GM19468 (cell line): ENCODE measurements at regions not wholly inside any gene's neighbourhood (a gene's known extent, or its start where the extent isn't known, plus 50 kb on each side); places are given as distances from the start of the nearest gene placed in this dataset.

Source experiments
- ATAC-seq: cut with Tn5 transposase; IDR thresholded peaks from one replicate; pipeline ENCODE4 v1.9.1; 2021; ENCODE audit warnings: mild to moderate bottlenecking, moderate library complexity, moderate number of reproducible peaks; ENCODE audit not compliant: unreplicated experiment; ENCODE audit errors: extremely low read depth

DNA sequence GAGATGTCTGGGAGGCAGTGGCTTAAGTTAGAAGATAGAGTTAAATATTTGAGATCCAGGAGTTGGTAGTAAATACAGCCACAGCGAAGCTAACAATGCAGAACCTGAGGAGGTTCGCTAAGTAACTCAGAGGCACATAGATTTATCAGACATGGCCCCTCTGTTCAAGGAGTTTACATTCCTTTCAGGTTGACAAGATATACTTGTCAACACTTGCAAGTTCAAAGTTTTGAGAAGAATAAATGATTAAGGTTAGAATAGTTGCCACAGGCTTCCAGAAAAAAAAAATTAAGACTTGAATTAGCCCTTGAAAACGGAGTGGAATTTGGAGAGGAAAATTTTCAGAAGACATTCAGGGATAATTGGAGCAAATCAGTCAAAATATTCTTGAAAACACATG, 658.3 kb upstream of the WWC1 start:
- ATAC-seq: no peak

- ATAC-seq: no peak
These were observed 657.5 kb upstream of the WWC1 start for GRCh38 chr5:167633931-167634341.

- no peak for ATAC-seq
These were observed 657.0 kb upstream of the WWC1 start for GRCh38 chr5:167634432-167634831.

GRCh38 chr5:167638816-167639215, 652.6 kb upstream of the WWC1 start:
- no peak for ATAC-seq

- no peak for ATAC-seq
These were observed 652.2 kb upstream of the WWC1 start for GRCh38 chr5:167639273-167639672.

DNA sequence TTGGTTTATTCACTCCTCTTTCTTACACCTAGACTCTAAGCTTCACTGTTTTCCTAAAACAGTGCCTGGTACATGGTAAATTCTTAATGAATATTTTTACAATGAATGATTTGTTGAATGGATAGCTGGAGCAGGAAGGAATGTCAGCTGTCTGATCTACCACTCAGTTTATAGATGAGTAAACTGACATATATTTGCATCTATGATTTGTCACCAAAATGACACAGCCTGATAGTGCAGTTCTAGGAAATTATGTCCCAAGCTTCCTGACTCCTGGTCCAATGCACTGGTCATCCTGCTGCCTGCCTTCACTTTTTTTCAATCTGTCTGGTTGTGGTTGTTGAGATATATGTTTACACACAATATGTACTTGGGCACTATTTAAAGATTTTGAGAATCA, 651.7 kb upstream of the WWC1 start:
- no peak for ATAC-seq

GRCh38 chr5:167642181-167642580, 649.3 kb upstream of the WWC1 start:
- no peak for ATAC-seq

- no peak for ATAC-seq
These were observed 648.5 kb upstream of the WWC1 start for GRCh38 chr5:167642779-167643517.

DNA sequence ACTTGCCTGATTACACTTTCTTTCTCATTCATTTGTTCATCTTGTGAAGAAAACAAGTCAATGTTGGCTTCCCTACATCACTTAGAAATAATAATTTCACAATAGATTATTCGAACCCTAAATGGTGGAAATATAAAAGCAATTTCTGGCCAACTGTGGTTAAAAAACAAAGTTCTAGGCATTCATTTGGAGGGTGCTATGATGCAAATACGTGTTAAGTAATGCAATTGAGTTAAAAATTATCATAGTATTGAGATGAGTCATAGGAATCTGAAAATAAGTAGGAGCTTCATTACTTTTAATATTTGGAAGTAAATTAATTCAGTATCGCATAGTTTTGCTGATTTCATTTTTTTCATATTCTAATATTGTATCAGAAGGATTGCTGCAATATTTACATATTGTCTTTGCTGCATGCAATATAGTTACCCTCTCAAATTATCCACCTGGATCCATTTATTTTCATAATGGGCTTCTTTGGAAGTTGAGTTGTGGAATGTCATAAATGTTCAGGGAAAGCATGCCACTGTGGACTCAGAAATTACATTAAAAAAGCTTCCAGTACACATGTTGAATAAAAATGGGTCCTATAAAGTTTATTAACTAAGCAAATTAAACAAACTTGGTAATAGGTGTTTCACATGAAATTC, 647.7 kb upstream of the WWC1 start:
- ATAC-seq: no peak

DNA sequence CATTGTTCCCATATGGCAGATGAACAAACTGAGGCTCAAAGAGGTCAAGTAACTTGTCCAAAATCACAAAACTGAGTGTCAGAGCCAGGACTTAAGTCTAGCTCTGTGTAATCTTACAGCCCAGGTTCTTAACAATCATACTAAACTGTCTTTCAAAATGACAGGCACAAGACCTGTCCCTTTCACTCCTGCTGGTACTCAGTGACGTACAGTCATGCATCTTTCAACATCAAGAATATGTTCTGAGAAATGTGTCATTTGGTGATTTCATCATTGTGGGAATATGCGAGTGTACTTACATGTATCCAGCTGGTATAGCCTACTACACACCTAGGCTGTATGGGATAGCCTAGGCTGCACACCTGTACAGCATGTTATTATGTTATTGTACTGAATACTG, 646.8 kb upstream of the WWC1 start:
- ATAC-seq: no peak

- no peak for ATAC-seq
These were observed 642.0 kb upstream of the WWC1 start for GRCh38 chr5:167649471-167649870.

GRCh38 chr5:167652690-167653089, 638.8 kb upstream of the WWC1 start:
- ATAC-seq: no peak

DNA sequence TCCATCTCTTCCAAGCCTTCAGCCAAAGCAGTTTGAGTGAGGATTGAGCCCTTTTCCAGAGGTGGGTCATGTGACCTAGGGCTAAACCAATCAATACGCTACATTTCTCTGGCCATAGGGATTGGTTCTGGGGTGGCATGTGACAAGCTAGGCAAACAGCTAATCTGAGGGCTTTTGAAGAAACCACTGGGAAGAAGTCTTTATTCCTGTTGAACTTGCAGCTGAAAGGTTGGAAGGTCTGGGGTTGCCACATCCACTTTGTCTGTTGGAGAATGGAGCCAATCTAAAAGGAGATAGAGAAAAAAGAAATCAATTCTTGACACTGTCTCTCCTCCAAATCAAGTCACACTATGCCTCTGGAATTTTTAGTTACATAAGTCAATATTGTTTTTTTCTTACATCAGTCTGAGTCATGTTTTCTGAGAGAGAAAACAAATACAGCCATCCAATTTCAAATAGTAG, 637.8 kb upstream of the WWC1 start:
- ATAC-seq: no peak

- no peak for ATAC-seq
These were observed 634.4 kb upstream of the WWC1 start for GRCh38 chr5:167657016-167657415.

GRCh38 chr5:167658889-167659288, 632.6 kb upstream of the WWC1 start:
- ATAC-seq: no peak

DNA sequence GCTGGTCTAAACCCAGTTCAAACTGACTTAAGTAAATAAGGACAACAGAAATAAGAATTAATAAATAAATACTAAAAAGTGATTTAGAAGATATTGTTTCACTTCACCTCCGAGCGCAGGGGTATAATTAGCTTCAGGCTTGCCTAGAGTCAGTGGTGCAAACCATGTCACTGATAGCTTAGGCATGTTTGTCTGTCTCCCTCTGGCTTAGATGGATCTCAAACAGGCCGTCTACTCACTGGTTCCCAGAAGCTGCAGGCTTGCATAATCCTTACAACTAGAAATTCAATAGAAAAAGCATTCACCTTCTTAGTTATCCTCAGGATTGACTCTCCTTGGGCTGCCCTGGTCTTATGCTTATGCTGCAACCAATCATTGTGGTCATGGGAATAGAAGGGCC, 629.8 kb upstream of the WWC1 start:
- ATAC-seq: no peak

GRCh38 chr5:167664222-167664804, 627.1 kb upstream of the WWC1 start:
- no peak for ATAC-seq

- ATAC-seq: no peak
These were observed 625.5 kb upstream of the WWC1 start for GRCh38 chr5:167665841-167666375.

DNA sequence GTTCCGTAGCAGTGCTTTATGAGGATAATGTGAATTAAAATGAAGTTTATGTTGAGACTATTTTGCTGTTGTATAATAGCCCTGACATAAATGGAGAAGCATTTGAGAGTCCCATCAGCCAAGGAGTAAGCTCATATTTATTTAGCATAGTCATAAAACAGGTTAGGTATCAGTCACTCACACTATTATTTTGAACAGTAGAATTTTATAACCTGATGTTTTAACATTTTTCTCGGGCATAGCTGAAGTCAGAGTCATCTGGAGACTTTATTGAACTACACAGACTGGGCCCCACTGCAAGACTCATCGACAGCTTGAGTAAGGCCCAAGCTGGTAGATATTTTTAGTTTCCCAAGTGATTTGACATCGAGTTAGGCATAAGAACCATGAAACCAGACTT, 620.3 kb upstream of the WWC1 start:
- no peak for ATAC-seq

- ATAC-seq: no peak
These were observed 617.5 kb upstream of the WWC1 start for GRCh38 chr5:167673942-167674341.

GRCh38 chr5:167678481-167678880, 613.0 kb upstream of the WWC1 start:
- no peak for ATAC-seq
